Glomerular endothelial cell (primary cell): ENCODE measurements at regions not wholly inside any gene's neighbourhood (a gene's known extent, or its start where the extent isn't known, plus 50 kb on each side); places are given as distances from the start of the nearest gene placed in this dataset.

Experiments used
- DNase-seq: peaks from one replicate; pipeline ENCODE4 v3.0.0-alpha.2; 2011; ENCODE audit warnings: low read depth, low spot score; ENCODE audit errors: extremely low read depth

DNA sequence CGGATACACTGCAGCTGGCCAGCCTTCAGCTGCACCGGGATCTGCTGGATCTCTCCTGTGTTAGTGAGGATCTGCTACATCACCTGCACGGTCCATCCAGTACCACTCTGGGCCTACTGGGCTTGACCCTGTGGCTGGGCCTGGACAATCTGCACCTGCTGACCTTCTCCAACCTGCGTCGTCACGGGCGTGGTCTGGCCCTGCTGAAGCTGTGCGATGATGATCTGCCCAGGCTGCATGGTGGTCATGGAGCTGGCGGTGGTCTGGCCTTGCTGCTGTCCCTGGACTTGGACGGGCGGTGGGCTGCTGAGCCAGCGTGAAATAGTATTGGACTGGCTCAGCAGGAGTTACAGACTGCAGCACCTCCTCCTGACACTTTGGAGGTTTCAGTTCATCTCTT, 137.1 kb upstream of the GAS1 start:
- DNase-seq: no peak

DNA sequence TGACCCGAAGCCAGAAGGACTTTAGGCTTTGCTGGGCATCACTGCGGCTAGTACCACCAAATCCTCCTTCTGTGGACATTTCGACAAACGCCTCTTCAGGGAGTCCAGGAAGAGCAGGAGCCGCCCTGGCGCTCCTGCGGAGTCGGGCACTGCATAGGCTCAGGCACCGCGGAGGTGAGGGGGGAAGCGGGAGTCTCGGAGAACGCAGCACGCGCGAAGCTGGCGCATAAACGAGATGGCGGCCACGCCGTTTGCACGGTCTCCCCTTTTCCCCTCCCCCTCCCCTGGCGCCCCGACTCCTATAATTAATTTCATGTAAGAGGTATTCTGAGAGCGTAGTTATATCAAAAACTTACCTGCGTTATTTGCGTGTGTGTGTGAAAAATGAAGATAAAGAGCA, 137.8 kb upstream of the GAS1 start:
- DNase-seq: no peak

DNA sequence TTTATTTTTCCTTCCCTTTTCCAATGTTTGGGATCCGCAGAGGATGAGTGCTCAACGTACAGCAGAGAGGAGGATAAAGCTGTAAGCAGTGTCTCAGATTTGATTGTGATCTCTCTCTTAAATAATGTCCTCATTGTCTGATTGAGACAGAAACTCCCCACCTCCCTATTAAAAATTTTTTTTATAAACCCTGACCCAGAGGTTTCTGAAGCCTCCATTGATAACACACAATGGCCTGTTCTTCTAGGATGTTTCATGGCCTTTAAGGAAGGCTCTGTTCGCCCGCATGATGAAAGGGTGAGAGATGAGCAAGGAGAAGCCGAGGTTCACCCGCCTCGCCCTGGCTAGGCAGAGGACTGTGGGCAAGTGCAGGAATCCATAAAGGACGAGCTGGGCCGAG, 138.2 kb upstream of the GAS1 start:
- DNase-seq: no peak

DNA sequence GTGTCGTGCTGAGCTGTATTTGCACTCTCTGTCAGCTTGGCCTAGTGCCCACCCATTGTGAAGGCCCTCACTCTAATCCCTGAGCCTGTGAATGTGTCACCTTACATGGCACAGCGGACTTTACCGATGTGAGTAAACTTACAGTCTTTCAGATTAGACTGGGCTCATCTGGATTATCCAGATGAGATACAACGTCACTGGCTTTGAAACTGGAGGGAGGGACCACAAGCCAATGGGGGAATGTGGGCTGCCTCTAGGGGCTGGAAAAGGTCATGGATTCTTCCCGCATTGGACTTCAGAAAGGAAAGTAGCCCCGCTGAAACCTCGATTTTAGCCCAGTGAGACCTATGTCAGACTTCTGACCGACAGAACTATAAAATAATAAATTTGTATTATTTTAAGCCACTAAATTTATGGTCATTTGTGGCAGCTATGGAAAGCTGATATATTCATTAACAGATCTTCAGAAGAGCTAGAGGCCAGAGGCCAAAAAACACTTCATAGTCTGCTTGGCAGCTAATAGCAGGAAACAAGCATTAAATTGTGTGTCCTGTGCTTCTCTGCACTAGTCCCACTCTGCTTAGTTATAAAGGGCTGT, 139.0 kb upstream of the GAS1 start:
- DNase-seq: no peak

DNA sequence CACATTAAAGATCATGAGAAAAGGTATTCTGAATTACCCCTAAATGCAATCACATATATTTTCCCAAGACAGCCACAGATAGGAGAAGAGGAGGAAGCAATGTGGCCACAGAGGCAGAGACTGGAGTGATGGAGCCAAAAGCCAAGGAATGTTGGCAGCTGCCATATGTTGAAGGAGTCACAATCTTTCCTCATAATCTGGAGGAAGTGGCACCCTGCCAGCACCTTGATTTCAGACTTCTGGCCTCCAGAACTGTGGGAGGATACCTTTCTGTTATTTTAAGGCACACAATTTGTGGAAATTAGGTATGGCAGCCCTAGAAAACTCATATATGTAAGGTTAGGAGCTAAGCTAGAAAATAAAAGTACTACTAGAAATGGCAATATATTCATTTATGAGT, 139.9 kb upstream of the GAS1 start:
- DNase-seq: no peak

DNA sequence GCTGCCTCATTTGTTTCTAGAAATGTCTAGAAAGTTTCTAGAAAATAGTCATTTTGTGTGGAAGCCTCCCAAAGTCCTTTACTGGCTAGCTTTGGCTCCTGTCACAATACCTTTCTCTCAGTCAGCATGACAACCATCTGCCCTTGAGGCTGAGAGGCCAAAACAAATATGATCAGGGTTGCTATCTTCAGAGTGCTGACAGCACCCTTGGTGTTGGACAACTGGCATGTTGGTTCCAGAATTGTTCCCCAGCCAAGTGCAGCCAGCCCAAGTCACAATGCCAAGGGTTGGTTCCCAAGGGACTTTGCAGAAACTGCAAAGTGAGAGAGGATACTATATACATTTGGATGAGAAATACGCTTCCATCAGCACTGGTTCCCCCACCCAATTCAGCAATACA, 140.9 kb upstream of the GAS1 start:
- DNase-seq: no peak

DNA sequence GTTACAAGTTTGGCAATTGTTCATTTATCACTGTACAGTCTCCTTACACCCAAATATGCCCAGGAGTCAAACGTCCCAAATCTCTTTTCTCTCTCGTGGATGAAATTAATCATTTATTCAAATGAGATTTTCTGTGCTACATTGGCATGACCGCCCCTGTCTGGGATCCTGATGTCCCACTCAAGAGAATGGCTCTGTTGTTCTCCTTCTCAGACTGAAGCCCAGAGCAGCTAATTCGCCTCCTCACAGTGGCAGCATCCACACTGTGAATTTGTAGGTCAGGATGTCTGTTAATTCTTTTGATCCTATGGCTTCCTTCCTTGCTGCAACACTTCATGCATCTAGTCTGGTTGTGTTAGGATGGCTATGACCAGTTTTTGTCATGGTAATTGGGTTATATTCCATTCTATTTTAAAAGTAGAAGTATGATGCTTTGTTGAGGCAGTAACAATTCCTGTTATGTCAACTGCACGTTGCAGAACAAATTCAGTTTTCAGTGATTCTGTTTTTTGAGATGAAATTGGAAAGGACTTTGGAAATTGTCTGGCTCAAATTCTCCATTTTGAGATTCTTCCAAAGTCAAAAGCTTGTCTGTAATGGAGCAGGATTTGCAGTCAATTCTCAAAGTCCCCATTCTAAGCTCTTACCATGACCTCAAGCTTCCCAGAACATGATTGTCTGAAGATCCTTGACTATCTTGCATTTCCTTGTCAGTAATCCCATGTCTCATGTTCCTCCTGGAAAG, 141.5 kb upstream of the GAS1 start:
- no peak for DNase-seq

DNA sequence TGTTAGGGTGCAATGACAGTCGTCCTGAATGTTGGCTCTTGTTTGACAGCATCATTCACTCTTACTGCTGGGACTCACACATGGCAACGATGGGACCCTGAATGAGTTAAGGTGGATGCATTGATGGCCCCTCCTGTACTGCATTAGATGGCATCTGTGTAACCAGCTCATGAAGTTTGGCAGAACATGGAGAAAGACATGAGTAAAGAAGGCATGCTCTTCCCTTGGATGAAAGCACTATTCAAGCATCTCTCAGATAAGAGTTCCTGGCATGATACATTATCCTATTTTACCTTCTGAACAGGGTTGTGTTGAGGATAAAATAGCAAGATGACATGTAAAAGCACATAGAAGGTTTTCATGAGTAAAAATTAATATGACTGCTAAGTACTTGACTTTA, 142.2 kb upstream of the GAS1 start:
- DNase-seq: no peak

DNA sequence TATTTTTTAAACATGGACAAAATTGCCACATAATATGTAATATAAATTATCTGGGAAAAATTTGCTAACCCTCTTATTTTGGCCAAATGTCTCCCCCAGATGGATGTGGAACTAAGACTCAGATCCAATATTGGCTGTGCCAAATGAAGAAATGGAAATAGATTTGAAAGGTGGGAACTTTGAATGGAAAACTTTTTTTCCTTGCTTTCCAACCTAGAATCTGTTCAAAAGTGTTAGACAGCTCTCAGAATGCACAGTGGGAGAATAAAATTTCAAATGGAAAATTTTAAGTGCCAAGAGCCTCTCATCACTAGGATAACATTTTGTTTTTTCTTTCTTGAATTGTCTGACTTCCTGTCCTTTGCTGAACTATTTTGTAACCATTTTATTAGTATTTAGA, 142.6 kb upstream of the GAS1 start:
- no peak for DNase-seq

DNA sequence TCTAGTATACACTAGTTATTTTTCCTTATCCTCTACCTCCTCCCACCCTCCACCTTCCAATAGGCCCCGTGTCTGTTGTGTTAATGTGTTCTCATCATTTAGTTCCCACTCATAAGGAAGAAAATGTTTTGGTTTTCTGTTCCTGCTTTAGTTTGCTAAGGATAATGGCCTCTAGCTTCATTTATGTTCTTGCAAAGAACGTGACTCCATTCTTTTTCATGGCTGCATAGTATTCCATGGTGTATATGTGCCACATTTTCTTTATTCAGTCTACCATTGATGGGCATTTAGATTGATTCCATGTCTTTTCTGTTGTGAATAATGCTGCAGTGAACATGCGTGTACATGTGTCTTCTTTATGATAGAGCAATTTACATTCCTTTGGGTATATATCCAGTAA, 146.5 kb upstream of the GAS1 start:
- no peak for DNase-seq

DNA sequence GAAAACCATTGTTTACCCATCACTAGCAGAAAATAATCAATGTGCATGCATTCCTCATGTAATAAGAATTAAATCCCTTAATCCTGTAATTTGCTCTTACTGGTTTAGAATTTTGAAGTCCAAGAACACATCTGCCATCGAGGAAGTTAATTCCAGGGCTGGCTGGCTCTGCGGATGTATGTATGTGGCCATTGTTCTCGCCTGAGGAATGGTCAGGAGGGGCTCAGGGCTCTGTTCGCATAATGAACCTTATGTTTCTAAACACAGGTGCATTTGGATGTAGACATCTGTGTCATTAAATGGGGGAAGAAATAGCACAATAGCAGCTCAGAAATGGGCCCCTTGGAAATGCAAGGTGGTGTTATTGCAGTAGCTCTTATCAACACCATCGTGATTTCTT, 148.6 kb upstream of the GAS1 start:
- DNase-seq: no peak

DNA sequence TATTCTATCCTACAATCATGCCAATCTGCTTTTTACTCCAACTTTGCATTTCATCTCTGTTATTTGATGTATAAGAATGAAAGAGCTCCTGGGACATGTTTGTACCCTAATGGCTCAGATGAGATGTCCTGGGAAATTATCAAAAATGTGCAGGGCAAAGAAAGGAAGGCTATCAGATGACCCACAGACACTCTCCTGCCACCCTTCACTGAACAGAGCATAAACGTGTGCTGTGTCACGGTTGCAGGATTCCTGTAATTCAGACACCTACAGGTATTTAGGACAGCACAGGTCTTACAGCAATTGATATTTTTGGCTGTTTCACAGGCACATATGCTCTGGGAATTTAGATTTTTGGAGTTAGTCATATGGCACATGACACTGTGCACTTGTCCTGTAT, 149.2 kb upstream of the GAS1 start:
- DNase-seq: no peak

DNA sequence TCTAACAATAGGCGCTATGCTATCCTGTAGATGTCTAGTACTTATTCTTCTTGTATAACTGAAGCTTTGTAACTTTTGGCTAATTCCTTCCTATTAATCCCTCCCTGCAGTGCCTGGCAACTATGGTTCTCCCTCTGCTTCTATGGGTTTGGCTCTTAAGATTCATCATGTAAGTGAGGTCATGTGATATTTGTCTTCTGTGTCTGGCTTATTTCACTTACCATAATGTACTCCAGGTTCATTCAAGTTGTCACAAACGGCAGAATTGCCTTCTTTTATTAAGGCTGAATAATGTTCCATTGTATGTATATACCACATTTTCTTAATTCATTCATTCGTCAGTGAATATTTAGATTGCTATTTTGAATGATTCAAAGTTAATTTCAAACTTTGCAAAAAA, 149.9 kb upstream of the GAS1 start:
- DNase-seq: no peak

DNA sequence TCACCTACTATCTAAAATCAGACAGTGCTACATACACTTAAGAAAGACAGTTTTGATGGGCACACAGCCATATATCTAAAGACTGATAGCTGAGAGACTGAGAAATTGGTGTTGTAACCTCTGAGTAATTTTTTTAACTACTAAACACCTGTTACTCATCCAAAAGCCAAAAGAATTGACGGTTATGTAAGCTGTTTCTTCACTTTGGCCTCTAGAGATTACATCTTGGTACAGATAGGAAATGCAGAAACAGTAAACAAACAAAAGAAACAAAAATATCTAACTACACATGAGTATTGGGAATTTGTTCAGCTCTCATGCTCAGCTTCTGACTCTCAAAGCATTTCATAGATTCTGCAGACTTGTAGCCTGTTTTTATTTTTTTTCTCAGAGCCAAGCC, 152.1 kb upstream of the GAS1 start:
- no peak for DNase-seq

DNA sequence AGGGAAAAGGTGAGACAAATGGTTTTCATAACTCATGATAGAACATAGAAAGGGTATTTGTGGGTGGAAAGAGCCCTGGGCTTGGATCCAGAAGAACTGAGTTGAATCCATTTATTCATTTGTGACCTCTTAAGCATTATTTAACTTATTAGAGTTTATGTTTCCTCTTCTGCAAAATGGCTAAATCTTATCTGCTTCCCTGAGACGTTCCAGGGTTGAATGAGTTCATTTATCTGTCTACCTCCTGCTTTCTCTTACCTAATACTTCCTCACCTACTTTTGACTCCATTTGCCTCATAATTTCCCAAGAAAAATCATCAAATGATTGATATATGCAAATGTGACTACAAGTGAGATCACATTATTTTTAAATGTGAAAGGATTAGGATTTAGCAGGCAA, 152.7 kb upstream of the GAS1 start:
- DNase-seq: no peak

DNA sequence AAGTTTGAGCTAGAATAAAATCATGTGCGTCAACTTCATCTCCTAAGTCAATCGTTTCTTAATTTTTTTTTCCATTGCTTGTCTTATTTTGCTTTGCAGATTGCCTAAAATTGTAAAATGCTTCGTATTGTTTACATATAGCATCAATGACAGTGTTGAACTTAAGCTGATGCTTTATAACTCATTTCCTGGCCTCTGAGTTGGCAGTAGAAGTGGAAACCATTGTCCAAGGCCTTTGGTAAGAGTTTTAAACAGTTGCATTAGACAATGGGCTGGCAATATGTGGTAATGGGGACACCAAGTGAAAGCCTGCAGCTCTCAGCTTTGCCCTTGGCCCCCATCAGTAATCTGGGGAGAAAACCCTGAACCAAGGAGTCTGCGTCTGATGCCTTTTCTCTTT, 154.8 kb upstream of the GAS1 start:
- DNase-seq: no peak

DNA sequence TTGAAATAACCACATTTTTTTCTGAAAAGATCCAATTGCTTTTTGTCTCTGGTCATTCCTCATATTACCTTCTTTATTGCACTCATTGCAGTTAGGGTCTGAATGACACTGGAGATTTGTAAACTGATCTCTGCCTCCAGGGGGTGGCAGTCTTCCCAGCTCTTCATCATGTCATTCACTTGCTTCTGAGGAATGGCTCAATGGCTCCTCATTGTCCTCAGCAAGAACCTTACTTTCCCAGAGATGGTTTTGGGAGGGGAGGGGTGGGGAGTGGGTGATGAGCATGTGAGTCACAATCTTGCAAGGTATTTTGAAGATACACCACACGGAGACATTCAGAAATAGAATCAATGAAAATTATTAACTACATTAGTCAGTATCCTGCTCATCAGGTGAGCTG, 159.8 kb upstream of the GAS1 start:
- DNase-seq: no peak

DNA sequence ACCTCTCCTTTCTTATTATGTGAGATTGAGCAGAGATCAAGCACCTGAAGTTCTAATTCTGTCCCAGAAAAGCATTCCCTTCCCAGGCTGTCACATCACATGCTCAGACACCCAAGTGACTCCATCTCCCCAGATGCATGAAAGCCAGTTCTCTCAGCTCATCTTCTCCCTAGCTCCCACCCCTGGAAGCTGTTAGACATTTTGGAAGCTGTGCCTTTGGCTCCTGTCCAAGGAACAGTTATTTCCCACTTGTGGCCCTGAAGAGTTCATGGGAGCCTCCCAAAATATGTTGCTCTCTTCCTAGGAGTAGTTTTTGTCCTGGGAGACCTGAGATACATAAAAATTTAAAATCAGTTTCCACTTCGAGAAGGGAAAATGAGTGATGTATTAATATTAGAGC, 161.4 kb upstream of the GAS1 start:
- DNase-seq: no peak

DNA sequence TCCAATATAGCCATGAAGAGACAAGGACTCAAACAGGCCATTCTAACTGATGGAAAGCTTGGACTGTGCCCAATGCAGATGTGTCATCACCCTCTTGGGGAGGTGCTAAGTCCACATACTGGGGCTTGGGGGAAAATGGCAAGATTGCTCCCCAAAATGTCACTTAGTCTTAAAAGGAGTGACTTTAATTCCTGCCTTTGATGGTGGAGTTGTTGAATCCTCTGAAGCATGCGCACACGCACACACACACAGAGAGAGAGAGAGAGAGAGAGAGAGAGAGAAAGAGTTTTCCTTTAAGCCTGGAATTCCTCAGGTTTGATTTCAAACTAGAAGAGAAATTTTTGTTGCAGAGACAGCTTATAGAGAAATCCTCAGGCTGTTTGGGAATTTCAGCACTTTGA, 161.9 kb upstream of the GAS1 start:
- DNase-seq: no peak

DNA sequence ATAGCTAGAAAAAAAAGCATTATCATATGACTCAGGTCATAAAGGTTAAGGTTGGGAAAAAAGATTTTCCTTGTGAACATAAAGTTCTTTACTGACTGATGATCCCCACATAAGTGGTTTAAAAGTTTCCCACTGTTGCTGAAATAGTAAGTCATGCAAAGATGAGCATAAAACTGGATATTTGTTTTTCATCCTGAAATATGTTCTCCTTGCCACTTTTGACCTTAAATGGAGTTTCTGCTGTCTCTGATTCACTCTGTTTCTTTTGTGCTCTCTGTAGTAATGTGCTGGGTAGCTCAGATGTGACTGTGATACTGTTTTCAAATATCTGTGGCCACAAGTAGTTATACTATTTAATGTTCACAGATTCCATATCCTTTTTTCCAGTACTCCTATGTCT, 162.5 kb upstream of the GAS1 start:
- DNase-seq: no peak

DNA sequence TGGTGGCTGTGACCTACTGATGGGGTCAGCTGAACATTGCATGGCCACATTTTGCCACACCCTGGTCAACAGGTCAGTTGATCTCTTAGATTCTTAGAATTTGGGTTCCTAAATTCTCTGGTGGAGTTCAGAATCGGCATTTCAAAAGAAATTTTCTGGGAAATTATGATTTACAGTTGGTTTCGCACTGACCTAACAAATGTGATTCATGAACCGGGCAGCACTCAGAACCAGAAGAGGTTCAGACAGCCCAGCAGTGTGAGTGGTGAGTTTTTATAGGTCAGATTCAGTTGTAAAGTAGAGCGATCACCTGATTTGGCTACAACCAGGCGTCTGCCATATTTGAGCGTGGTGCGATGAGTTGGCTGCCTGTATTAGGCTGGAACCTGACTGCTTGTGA, 163.7 kb upstream of the GAS1 start:
- no peak for DNase-seq

DNA sequence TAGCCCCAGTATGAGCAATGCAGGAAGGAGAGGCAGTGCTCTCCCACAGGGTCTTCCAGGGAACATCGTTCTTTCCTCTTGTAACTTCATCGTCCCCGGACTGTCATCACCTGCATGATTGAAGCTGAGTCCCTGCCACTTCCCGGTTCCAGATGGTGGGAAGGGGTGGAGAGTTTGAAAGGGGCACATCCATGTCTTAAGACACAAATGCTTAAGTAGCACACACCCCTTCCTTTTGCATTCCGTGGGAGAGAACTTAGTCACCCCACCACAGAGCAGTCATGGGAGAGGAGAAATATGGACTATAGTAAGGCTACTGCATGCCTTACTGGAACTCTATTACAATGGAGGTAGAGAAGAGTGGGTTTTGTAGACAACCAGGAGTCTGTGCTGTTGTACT, 165.3 kb upstream of the GAS1 start:
- DNase-seq: no peak

DNA sequence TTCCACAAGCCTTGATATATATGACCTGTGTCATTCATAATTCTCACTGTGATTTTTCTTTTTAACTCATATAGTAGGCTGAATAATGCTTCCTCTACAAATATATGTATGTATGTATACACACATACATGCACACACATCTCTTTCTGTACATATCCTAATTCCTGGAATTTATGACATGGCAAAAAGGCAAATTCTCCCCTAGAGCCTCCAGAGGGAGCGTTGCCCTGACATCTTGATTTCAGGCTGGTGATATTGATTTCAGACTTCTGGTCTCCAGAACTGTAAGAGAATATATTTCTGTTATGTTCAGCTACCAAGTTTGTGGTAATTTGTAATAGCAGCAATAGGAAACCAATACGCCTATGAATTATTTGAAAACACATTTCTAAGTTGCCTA, 166.6 kb upstream of the GAS1 start:
- DNase-seq: no peak
